HUES6 (cell line): ENCODE measurements at regions not wholly inside any gene's neighbourhood (a gene's known extent, or its start where the extent isn't known, plus 50 kb on each side); places are given as distances from the start of the nearest gene placed in this dataset.

Experiments
- H3K27ac ChIP-seq: 2 replicates; pipeline ENCODE4 v1.7.0; 2013; ENCODE audit warnings: low read depth, mild to moderate bottlenecking, low read length, inconsistent platforms
- H3K27me3 ChIP-seq: 2 replicates; pipeline ENCODE4 v1.6.1; 2013; ENCODE audit warnings: low read length; ENCODE audit not compliant: control insufficient read depth, insufficient read depth
- H3K36me3 ChIP-seq: 2 replicates; pipeline ENCODE4 v1.6.1; 2013; ENCODE audit warnings: low read length; ENCODE audit not compliant: control insufficient read depth, insufficient read depth
- H3K4me1 ChIP-seq: 2 replicates; pipeline ENCODE4 v1.6.1; 2013; ENCODE audit warnings: low read length; ENCODE audit not compliant: control insufficient read depth, insufficient read depth
- H3K4me3 ChIP-seq: 2 replicates; pipeline ENCODE4 v1.5.1; 2013; ENCODE audit warnings: low read depth, low read length
- H3K9ac ChIP-seq: one replicate; pipeline ENCODE4 v1.6.1; 2013; ENCODE audit warnings: mild to moderate bottlenecking, low read length
- H3K9me3 ChIP-seq: 2 replicates; pipeline ENCODE4 v1.6.1; 2013; ENCODE audit warnings: low read depth, low read length; ENCODE audit not compliant: control insufficient read depth, insufficient read depth

- H3K27me3 ChIP-seq: no peaks in the 10 kb centered on the region
- H3K9me3 ChIP-seq: no peaks in the 10 kb centered on the region
- H3K4me3 ChIP-seq: no peak overlapping the region
- no peaks in the 10 kb centered on the region for H3K36me3 ChIP-seq
- H3K27ac ChIP-seq: no peak overlapping the region
- H3K9ac ChIP-seq: no peak overlapping the region
- no peaks in the 10 kb centered on the region for H3K4me1 ChIP-seq
Observed at GRCh38 chr7:84847790-84848189, 339.1 kb downstream of the SEMA3D start.

GRCh38 chr7:84847038-84847437, 339.8 kb downstream of the SEMA3D start:
- Histone ChIP-seq H3K27ac (no peak overlapping the region), H3K4me3 (no peak overlapping the region), H3K27me3 (no peaks in the 10 kb centered on the region), H3K9me3 (no peaks in the 10 kb centered on the region), H3K36me3 (no peaks in the 10 kb centered on the region), H3K9ac (no peak overlapping the region), H3K4me1 (no peaks in the 10 kb centered on the region)

GRCh38 chr7:84845971-84846370, 340.9 kb downstream of the SEMA3D start:
- H3K9me3 ChIP-seq: no peaks in the 10 kb centered on the region
- H3K27me3 ChIP-seq: no peaks in the 10 kb centered on the region
- no peak overlapping the region for H3K27ac ChIP-seq

GRCh38 chr7:84844771-84845170, 342.1 kb downstream of the SEMA3D start:
- Histone ChIP-seq H3K9ac (no peak overlapping the region), H3K27ac (no peak overlapping the region), H3K36me3 (no peaks in the 10 kb centered on the region), H3K4me3 (no peak overlapping the region), H3K4me1 (no peaks in the 10 kb centered on the region), H3K27me3 (no peaks in the 10 kb centered on the region), H3K9me3 (no peaks in the 10 kb centered on the region)

More at GRCh38 chr7:84845971-84846370, 340.9 kb downstream of the SEMA3D start:
- Histone ChIP-seq H3K9ac (no peak overlapping the region), H3K36me3 (no peaks in the 10 kb centered on the region), H3K4me1 (no peaks in the 10 kb centered on the region), H3K4me3 (no peak overlapping the region)

GRCh38 chr7:84841809-84842208, 345.0 kb downstream of the SEMA3D start:
- no peak overlapping the region for H3K27ac ChIP-seq
- H3K36me3 ChIP-seq: no peaks in the 10 kb centered on the region
- H3K9me3 ChIP-seq: no peaks in the 10 kb centered on the region
- no peaks in the 10 kb centered on the region for H3K4me1 ChIP-seq
- H3K4me3 ChIP-seq: no peak overlapping the region
- no peaks in the 10 kb centered on the region for H3K27me3 ChIP-seq
- H3K9ac ChIP-seq: no peak overlapping the region

GRCh38 chr7:84838857-84839256, 348.0 kb downstream of the SEMA3D start:
- Histone ChIP-seq H3K27ac (no peak overlapping the region), H3K9me3 (no peaks in the 10 kb centered on the region), H3K27me3 (no peaks in the 10 kb centered on the region), H3K36me3 (no peaks in the 10 kb centered on the region), H3K4me1 (no peaks in the 10 kb centered on the region), H3K4me3 (no peak overlapping the region), H3K9ac (no peak overlapping the region)

GRCh38 chr7:84837405-84837804, 349.5 kb downstream of the SEMA3D start:
- H3K27ac ChIP-seq: no peak overlapping the region
- H3K36me3 ChIP-seq: no peaks in the 10 kb centered on the region
- H3K4me1 ChIP-seq: no peaks in the 10 kb centered on the region
- no peak overlapping the region for H3K4me3 ChIP-seq
- no peak overlapping the region for H3K9ac ChIP-seq
- no peaks in the 10 kb centered on the region for H3K27me3 ChIP-seq
- H3K9me3 ChIP-seq: no peaks in the 10 kb centered on the region

GRCh38 chr7:84829719-84830118, 357.1 kb downstream of the SEMA3D start:
- Histone ChIP-seq H3K4me3 (no peak overlapping the region), H3K4me1 (no peaks in the 10 kb centered on the region), H3K9me3 (no peaks in the 10 kb centered on the region), H3K27ac (no peak overlapping the region), H3K27me3 (no peaks in the 10 kb centered on the region), H3K9ac (no peak overlapping the region), H3K36me3 (no peaks in the 10 kb centered on the region)

- no peak overlapping the region for H3K27ac ChIP-seq
- no peaks in the 10 kb centered on the region for H3K27me3 ChIP-seq
- H3K9me3 ChIP-seq: no peaks in the 10 kb centered on the region
- no peak overlapping the region for H3K4me3 ChIP-seq
- no peak overlapping the region for H3K9ac ChIP-seq
- H3K4me1 ChIP-seq: no peaks in the 10 kb centered on the region
- H3K36me3 ChIP-seq: no peaks in the 10 kb centered on the region
Observed at GRCh38 chr7:84824057-84824651, 362.7 kb downstream of the SEMA3D start.

- Histone ChIP-seq H3K27me3 (no peaks in the 10 kb centered on the region), H3K9ac (no peak overlapping the region), H3K9me3 (no peaks in the 10 kb centered on the region), H3K27ac (no peak overlapping the region), H3K4me1 (no peaks in the 10 kb centered on the region), H3K36me3 (no peaks in the 10 kb centered on the region), H3K4me3 (no peak overlapping the region)
Observed at GRCh38 chr7:84823530-84823929, 363.3 kb downstream of the SEMA3D start.

GRCh38 chr7:84822941-84823510, 363.8 kb downstream of the SEMA3D start:
- H3K9ac ChIP-seq: no peak overlapping the region
- H3K27me3 ChIP-seq: no peaks in the 10 kb centered on the region
- no peaks in the 10 kb centered on the region for H3K4me1 ChIP-seq
- no peaks in the 10 kb centered on the region for H3K36me3 ChIP-seq
- no peaks in the 10 kb centered on the region for H3K9me3 ChIP-seq
- H3K4me3 ChIP-seq: no peak overlapping the region
- H3K27ac ChIP-seq: no peak overlapping the region
